ENCODE measurements at regions not wholly inside any gene's neighbourhood (a gene's known extent, or its start where the extent isn't known, plus 50 kb on each side); places are given as distances from the start of the nearest gene placed in this dataset.
"Not testable (repeated sequence)": the region's sequence is repeated elsewhere in the genome, so short reads cannot be mapped to it uniquely, and the experiment has no call there.

DNA sequence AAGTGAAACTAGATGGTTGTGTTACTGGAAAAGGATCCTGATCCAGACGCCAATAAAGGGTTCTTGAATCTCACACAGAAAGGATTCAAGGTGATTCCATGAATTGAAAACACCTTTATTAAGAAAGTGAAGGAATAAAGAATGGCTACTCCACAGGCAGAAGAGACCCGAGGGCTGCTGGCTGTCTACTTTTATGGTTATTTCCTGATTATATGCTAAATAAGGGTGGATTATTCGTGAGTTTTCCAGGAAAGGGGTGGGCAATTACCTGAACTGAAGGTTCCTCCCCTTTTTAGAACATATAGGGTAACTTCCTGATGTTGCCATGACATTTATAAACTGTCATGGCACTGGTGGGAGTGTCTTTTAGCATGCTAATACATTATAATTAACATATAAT, 50.9 kb upstream of the WARS2 start:
- in situ Hi-C loops (cut with HindIII; ENCODE audit: low sequenced_read_pairs), result no loop called here

DNA sequence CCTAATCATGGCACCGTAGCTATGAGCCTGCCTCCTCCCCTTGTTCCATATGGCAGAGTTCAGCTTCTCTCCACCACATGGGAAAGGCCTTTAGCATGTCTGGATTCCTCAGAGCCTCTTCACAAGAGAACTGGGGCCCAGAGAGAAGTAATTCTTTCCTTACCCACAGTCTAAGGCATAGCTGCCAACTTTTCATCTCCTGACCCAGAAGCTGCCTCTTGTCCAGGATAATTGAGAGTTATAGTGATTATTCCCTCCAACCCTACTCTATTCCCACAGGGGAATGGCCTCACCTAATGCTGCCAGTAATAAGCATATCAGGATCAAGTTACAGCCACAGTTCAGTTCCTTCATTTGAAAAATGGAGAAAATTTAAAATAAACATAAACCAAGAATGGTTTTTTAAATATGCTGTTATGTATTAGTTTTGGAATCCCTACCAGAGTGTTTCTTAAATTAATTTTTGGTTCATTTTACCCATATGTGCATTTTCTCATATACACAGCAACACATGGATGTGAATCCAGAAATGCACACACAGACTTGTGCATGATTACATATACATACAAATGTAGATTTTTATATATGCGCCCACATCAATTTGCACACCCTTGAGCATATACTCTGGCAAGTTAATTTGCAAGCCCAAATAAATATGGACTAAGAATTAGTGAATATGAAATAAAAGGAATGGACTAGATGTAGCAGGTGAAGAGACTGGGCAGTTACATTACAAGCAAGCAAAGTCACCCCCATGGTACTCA, 63.9 kb upstream of the WARS2 start:
- in situ Hi-C loops (cut with HindIII; ENCODE audit: low sequenced_read_pairs), result no loop called here

DNA sequence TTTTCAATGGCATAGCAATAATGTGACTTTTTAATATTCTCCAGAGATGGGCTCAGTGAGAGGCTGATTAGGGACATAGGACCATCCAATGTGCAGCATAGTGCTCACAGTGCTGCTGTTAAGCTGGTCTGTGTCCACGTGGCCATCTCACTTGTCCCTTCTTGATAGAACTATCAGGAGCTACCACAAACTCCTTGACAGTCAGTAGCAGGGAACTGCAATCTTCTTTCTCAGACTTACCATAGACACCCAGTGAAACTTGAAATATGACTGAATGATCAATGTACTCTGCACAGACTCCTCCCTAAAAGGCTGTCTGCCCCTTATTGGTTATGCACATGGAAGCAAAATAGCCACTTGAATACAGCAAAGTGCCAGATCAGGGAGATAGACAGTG, 64.5 kb upstream of the WARS2 start:
- in situ Hi-C loops (cut with HindIII; ENCODE audit: low sequenced_read_pairs), result no loop called here

DNA sequence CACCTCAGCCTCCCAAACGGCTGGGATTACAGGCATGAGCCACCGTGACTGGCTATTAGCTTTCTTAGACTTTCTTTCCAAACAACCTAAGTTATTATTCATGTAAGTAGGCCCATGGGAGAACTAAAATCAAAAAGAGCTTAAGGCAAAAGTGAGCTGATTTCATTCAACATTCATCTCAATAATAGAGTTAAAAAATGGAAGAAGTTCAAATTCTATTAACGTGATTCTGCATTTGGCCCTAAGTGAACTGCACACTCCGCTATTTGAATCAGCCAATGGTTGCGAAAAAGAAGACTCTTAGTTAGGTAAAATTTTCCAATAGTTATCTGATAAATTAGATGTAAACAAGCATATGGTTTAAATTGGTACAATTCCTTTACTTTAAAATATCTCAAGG, 68.6 kb upstream of the WARS2 start:
- in situ Hi-C loops (cut with HindIII; ENCODE audit: low sequenced_read_pairs), result no loop called here

DNA sequence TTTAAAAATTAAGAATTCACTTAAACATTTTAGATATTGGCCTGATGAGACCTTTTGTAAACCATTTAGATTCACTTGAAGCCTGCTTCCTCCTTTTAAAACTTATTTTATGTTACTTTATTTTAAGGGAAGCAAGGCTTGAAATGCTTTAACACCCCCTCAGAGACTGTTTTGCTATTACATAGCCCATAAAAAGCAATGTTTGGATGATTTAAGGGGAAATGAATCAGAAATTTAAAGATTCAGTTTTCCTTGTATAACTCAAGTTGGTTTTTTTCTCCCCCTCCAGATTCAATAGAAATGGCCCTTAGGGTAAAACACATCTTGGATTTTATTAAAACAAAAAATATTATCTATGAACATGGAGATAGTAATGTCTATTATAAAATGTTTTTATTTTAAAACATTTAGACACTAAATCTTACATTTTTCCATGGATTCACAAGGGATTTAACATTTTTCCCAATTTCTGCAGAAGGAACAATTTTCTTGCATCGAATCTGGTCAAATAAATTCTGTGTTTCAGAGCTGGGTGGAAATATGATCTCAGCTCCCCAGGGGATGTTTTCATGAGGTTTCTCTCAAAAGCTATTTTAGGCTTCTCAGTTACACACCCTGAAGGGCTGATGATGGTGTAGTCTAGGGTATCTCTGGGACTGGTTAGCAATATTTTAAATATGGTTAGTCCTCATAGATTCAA, 69.3 kb upstream of the WARS2 start:
- in situ Hi-C loops (cut with HindIII; ENCODE audit: low sequenced_read_pairs), result no loop called here

DNA sequence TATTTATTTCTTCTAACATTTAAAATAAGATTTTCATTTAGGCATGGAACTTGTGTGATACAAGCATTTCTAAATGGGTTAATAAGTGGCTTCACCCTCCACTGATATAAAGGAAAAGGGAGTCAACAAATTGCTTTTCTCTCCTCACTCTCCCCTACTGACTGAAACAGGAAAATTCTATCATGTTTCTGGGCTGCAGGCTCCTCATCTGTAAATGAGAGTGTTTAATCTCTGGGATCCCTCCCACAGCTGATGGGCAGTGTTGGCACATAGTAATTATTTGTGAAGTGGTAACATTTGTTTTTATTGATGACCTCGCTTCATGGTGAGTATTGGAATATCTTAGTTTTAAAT, 69.8 kb upstream of the WARS2 start:
- in situ Hi-C loops (cut with HindIII; ENCODE audit: low sequenced_read_pairs), result no loop called here

DNA sequence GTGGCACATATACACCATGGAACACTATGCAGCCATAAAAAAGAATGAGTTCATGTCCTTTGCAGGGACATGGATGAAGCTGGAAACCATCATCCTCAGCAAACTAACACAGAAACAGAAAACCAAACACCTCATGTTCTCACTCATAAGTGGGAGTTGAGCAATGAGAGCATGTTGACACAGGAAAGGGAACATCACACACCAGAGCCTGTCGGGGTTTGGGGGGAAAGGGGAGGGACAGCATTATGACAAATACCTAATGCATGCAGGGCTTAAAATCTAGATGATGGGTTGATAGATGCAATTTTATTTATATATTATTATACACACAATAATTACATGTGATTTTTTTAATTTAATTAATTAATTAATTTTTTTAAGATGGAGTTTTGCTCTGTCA, 72.8 kb upstream of the WARS2 start:
- in situ Hi-C loops (cut with HindIII; ENCODE audit: low sequenced_read_pairs), result not testable (repeated sequence)

DNA sequence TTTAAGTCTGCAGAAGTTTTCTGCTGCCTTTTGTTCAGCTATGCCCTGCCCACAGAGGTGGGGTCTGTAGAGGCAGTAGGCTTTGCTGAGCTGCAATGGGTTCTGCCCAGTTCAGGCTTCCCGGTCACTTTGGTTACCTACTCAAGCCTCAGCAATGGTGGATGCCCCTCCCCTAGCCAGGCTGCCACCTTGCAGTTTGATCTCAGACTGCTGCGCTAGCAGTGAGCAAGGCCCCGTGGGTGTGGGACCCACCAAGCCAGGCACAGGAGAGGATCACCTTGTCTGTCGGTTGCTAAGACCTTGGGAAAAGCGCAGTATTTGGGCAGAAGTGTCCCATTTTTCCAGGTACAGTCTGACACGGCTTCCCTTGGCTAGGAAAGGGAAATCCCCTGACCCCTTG, 74.5 kb upstream of the WARS2 start:
- in situ Hi-C loops (cut with HindIII; ENCODE audit: low sequenced_read_pairs), result not testable (repeated sequence)

DNA sequence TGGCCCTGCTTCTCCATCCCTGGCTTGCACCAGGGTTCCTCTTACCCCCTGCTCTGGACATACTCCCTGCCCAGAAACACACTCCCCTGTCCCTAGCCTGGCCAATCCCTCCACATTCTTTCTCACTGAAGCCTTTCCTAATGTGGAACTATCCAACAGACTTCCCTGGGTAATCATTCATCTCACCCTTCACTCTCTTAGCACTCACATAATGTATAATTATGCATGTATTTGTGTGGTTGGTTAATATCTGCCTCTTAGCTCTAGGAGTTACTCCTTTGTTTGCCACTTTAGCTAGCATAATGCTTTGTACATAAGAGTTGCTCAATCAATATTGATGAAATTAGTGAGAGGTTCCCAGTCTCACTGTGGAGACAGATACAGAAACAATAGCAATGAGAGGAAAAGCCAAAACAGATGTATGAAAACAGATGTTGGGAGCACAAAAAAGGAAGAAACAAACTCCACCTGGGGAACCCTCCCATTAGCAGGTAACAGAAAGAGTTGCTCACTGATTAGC, 76.9 kb upstream of the WARS2 start:
- in situ Hi-C loops (cut with HindIII; ENCODE audit: low sequenced_read_pairs), result no loop called here

DNA sequence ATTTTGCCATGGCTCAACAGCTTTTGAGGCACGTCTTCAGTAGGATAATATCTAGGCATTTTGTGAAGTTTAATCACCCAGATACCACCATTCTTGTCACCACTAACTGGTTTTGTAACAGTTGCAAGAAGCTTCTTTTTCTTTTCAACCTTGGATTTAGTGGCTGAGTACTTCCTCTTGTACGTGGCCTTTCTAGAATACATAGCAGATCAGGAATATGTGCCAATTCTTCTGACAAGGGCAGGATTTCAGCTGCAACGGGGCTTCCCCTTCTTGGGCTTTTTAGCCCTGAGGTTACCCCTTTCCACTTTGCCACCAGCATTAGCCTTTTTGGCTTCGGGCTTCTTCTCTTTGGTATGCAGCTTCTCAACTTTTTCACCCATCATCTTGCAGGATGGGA, 79.3 kb upstream of the WARS2 start:
- in situ Hi-C loops (cut with HindIII; ENCODE audit: low sequenced_read_pairs), result no loop called here

DNA sequence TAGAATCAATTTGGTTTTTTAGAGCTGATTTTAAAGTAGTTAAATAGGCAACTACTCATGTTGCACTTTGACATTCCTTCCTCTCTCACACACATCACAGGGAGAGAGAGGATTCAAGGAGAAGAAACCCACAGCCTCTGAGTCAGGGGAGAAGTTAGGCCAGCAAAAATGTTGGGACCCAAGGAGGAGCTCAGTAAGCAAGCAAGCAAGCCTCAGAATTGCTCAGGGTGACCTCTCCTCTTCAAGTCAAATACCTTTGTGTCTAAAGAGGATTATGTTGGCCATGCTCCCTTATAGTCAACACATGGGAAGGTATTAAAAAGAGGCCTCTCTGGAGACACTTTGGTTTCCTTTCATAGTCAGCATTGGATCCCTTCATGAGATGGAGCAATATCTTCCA, 80.5 kb upstream of the WARS2 start:
- in situ Hi-C loops (cut with HindIII; ENCODE audit: low sequenced_read_pairs), result no loop called here

DNA sequence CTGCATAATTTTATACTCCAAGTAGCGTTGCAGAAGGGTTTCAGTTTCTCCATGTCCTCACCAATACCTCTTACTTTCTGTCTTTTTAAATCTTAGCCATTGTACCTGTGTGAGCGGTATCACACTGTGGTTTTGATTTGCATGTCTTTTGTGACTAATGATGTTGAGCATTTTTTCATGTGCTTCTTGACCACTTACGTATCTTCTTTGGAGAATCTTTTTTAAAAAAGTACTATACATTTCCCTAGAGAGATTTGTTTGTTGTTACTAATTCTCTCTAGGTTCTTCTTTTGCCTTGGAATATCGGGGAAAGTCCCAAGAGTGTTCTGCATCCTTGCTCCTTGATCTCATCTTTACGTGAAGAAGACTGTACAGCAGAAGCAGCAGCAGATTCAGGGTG, 81.8 kb upstream of the WARS2 start:
- in situ Hi-C loops (cut with HindIII; ENCODE audit: low sequenced_read_pairs), result no loop called here

DNA sequence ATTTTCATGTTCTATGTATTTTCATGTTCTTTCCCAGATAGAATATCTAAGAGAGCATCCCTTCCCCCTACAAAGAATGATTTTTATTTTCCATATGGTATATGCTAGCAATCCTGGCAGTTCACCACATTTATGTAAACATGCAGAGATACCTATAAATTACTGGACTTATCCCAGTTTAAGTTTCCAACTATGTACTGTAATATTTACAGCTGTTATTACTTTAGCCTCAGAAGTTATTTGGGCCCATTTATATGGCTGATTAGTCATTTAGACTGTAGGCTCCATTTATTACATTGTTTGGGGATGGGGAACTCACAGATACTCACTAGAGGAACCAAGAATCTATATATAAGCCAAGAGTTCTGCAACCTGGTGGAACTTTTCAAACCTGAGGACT, 84.8 kb upstream of the WARS2 start:
- in situ Hi-C loops (cut with HindIII; ENCODE audit: low sequenced_read_pairs), result loop anchor here (25.0 kb wide), 1 partner anchor 263 kb away; no protein-coding TSS in a partner anchor

DNA sequence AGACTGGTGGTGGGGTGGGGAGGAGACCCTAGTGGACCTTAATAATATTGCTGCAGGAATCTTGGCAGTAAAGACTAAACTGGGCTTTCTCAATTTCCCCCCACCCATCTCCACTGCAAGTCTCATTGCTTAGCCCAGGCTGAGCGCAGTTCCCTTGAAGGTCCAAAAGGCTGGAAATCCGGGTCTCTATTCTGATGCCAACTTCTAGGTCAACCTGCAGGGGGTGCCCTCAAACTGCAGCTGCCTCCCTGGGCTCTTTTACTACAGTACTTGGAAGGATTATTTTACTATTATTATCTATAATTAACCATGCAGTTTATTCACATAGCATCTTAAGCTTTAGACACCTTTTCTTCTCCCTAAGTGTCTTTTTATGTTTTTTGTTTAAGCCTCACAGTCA, 85.4 kb upstream of the WARS2 start:
- in situ Hi-C loops (cut with HindIII; ENCODE audit: low sequenced_read_pairs), result loop anchor here (25.0 kb wide), 1 partner anchor 264 kb away; no protein-coding TSS in a partner anchor

DNA sequence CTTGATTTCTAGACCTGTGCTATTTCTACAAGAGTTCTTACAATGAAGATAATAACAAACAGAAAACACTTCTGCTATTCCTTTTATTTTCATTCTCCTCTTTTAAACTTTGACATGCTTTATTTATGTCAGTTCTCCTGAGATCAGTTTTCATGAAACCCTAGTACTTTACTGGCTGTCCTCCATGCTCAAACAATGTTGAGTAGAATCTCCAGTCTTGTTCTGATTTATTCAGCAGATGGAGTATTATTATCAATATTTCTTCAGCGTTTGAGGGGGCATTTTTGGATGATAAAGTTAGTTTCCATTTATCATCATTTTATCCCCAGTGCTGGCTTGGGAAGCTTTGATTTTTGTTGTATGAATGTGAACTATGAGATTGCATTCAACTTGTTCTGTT, 85.9 kb upstream of the WARS2 start:
- in situ Hi-C loops (cut with HindIII; ENCODE audit: low sequenced_read_pairs), result loop anchor here (25.0 kb wide), 1 partner anchor 264 kb away; no protein-coding TSS in a partner anchor

DNA sequence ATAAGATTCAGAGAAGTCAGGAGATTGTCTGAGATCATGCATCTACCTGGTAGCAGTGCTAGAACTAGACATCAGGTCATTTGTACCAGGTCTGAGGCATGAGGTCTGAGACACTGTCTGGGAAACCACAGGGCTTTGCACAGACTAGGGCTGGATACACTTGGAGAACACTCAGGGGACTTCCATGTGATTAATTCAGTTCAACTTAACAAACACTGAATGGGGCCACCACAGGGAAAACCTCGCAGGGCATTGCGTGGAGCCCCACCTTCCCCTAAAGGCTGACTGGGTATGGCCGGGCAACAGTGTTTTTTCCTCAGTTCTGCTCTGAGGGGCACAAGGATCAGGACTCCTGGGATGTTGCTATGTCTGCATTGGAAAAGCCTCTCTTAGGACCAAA, 86.5 kb upstream of the WARS2 start:
- in situ Hi-C loops (cut with HindIII; ENCODE audit: low sequenced_read_pairs), result loop anchor here (25.0 kb wide), 1 partner anchor 265 kb away; no protein-coding TSS in a partner anchor

DNA sequence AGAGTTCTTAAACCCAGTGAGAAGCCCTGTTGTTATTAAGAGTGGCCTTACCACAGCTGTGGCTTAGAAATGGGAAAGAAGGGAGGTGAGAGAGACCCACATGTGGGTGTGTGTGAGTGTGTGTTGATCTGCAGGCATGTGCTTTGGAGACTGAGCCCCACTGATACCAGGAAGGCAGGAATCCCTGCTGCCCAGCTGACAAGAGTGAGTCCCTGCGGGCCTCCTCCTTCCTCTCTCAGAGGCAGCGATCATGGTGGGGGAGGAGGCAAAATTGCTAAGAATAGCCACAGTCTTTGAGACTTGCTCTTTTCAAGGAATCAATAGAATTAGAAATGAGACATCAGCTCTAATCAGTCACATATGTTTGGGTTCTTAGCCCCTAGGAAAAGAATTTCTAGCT, 87.0 kb upstream of the WARS2 start:
- in situ Hi-C loops (cut with HindIII; ENCODE audit: low sequenced_read_pairs), result loop anchor here (25.0 kb wide), 1 partner anchor 265 kb away; no protein-coding TSS in a partner anchor

DNA sequence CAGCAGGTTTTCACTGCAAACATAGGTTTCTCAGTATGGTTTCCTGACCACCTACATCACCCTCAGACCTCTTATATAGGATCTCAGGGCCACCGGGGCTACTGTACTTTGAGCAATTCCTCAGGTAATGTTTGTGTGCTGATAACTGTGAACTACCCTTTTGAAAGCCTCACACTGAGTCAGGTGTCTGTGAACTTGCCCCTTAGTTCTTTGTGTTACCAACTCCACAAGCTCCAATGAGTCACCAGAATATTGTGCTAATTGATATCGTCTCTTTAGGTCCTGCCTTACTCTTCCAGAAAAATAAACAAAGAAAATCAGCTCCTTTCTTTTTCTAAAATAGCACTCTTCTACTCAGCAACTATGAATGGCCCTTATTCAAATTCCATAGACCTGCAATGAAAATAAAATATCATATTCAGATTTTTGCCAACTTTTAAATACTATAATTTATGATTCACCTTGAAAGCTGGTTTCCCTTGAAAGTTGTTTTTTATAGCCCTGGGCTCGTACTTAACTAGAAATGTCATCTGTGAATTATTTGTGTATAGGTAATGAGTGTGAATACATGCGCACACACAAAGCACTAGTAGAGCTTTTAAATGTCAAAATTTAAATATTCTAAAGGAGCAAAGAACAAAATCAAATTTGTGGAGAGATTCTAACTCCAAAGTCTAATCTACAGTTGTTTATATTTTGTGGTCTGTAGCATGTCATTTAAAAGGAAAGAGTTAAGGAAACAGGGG, 88.1 kb upstream of the WARS2 start:
- in situ Hi-C loops (cut with HindIII; ENCODE audit: low sequenced_read_pairs), result loop anchor here (25.0 kb wide), 1 partner anchor 266 kb away; no protein-coding TSS in a partner anchor

DNA sequence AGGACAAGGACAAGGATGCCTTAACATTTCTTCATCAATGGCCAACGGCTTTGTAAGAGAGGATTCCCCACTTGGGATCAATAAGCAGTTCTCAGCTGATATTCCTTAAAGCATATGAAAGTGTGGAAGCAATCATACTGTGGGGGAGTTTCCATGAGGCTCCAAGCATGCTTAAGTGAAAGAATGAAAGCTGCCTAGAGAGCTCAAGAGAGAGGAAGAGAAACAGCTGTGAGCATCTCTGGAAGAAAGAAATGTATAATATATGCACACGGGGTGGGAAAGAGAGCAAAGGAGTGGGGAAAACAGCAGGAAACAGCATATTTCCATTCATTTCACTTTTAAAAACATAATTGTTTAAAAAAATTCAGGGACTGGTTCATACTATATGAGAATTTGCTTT, 94.7 kb upstream of the WARS2 start:
- in situ Hi-C loops (cut with HindIII; ENCODE audit: low sequenced_read_pairs), result loop anchor here (25.0 kb wide), 1 partner anchor 273 kb away; no protein-coding TSS in a partner anchor

DNA sequence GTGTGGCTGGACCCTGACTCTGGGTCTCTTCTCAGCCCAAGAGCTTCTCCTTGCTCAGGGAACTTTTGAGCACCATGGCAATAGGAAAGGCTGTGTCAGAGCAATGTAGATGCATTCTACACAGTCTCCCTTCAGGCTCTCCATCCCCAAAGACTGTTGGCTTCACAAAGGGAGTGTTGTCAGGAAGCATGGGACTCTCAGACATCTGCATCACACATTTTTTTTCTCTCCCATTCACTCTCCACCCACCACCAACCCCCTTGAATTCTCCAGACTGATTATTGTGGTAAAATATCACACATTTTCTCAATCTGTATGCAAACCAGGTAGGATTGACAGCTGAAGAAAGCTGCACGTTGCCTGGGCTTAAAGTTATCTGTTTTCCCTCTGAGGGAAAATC, 105.4 kb upstream of the WARS2 start:
- in situ Hi-C loops (cut with HindIII; ENCODE audit: low sequenced_read_pairs), result loop anchor here (25.0 kb wide), 1 partner anchor 284 kb away; no protein-coding TSS in a partner anchor

DNA sequence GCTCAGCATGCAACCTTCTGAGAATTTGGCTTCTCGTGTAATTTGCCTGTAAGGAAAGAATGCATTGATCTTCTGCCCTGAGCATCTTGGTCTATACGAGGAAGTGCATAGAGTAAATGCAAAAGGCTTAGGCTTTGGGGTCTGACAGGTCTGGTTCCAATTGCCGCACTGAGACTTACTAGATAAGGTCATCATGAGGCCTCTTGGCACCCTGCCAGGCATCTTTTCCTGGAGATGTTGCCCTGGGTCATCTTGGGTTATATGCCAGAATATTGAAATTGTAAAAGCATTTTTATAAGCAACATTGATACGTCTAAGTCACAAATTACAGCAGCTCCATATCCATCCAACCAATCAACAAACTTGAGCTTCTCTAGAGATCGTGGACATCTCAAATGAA, 108.8 kb upstream of the WARS2 start:
- in situ Hi-C loops (cut with HindIII; ENCODE audit: low sequenced_read_pairs), result loop anchor here (25.0 kb wide), 1 partner anchor 287 kb away; no protein-coding TSS in a partner anchor
